Activated CD4-positive, CD25-positive, alpha-beta regulatory T cell (primary cell): ENCODE measurements at regions not wholly inside any gene's neighbourhood (a gene's known extent, or its start where the extent isn't known, plus 50 kb on each side); places are given as distances from the start of the nearest gene placed in this dataset.

ENCODE experiments used
- DNase-seq, 4 experiments: peaks; one replicate each; lab custom pipeline; 2025; lab: John Stamatoyannopoulos, UW

DNA sequence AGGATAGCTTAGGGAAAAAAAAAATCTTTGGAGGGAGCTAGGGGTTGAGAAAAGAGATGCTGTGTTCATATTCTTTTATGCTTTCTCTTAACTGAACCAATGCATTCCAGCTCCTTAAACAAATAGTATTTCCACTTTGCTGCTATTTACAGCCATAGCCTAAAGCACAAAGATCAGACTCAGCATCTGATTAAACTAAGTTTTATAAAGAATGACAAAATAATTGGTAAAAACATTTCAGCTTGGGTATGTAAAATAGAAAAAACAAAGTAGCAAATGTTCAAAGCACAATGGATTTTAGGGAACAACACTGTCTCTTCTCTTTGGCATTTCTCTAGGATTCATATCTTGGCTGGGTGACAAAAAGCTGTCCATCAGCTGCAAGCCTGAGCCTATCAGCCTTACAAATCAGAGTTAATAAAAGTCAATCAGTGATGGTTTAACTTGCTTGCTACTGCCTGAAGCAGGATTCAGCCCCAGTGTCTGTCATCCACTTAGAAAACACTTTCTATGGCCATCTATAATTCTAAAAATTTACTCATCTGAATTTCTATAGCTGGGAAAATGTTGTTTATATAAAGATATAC, 232.1 kb upstream of the CDIN1 start:
- DNase-seq, result no peak

DNA sequence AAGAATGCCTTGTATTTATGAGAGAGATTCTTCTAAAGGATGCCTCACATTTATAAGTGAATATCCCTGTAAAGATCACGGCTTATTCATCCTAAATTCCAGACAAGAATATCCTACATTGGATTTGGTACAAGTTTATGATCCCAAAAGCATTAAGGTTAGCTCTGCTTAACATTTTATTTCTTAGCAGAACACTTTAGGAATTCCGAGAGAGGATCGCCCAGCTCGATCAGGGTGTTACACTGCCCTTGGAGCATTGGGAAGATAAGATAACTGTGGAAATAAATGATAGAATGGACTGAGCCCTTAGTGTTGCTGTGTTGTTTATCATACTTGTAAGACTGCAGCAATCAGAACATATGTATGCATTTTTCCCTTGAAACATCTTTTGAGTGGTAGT, 223.0 kb upstream of the CDIN1 start:
- DNase-seq, result no peak

GRCh38 chr15:36356978-36357601, 222.3 kb upstream of the CDIN1 start:
- DNase-seq, result no peak

GRCh38 chr15:36358094-36358493, 221.3 kb upstream of the CDIN1 start:
- DNase-seq, result no peak

DNA sequence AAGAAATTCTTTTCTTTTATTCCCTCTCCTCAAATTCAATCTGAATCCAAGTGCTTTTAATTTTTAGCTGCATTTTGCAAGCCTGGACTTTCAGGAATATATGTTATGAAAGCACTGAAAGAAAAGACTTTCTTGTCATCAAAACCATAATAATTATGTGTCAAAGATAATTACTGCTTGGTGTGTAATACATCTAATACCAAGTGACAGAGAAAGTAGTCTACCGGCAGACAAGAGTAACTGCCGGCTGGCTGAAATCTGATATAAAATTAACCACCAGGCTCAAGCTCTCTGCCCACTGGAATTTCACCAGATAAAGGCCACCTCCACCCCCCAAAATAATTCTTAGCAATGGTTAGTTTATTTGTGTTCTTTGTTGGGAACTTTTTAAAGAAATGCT, 220.9 kb upstream of the CDIN1 start:
- no peak for DNase-seq

DNA sequence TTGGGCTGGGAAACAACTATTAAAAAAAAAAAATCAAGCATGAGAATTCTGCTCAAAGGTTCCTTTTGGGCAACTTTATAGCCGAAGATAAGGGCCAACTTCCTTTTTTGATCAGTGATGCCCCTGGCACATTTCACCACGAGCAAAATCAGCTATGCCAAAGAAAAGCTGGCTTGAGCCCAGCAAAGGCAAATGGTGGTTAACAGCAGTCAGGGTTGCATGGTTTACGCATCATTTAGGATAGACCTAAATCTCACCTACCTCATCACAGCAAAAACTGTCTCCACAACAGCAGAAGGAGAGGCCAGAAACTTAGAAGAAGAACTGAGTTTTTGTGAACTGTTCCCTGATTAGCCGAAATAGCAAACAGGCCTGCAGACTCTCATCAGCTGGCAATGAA, 220.1 kb upstream of the CDIN1 start:
- no peak for DNase-seq

DNA sequence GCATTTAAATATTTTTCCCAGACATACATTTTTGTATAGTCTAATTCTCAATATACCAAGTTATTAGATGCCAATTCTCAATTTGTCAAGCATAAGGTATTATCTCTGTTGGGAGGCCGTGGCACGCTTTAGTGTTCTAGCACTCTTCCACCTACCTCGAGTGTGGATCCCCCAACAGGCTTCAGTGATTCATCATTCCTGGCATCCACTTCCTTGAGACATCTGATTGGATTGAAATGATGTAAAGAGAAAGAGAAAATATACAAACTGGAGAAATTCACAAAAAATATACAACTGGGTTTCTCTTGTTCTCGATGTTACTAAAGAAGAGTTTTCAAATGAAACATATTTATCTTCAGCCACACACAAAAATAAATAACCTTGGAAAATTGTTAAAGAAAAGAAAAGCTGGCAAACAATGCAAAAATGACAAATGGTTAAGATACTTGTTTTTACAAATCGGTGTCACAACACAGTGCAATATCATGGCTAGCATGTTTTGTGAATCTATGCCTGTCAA, 218.0 kb upstream of the CDIN1 start:
- no peak for DNase-seq

DNA sequence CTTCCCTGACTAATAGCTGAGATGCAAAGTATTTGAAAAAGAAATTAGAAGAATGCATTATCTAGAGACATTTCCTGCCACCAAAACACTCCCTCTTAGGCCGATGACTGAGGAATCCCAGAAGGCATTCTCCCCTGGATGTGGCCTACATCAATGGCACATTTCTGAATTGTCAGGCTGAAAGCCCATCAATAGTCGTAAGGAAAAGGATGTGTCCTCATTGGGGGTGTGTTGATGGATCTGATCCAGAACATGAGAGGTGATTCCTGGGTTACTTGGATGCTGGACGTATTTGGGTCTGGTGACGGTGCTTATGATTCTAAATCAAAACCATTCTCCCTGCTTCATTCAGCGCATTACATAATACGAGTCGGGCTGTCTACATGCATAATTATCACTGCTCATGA, 216.9 kb upstream of the CDIN1 start:
- DNase-seq, result no peak

GRCh38 chr15:36363335-36363734, 216.1 kb upstream of the CDIN1 start:
- no peak for DNase-seq

DNA sequence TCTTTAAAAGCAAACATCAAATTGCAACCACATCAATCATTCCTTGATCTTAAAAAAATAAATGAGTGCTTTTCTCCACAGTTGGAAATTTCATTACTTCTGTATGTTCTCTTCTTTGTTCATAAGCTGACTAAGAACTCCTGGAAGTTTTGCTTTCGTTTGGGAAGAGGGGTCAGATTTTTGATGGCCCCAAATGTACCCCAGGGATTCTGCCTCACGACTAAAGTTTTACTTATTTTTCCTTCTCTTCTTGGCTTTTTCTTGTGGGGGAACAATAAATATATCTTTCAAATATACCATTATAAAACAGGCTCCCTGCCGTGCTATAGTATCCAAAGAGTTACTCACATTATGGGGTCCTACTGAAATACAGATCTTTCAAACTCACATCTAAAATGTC, 215.0 kb upstream of the CDIN1 start:
- DNase-seq, result no peak

GRCh38 chr15:36365963-36366362, 213.5 kb upstream of the CDIN1 start:
- no peak for DNase-seq

DNA sequence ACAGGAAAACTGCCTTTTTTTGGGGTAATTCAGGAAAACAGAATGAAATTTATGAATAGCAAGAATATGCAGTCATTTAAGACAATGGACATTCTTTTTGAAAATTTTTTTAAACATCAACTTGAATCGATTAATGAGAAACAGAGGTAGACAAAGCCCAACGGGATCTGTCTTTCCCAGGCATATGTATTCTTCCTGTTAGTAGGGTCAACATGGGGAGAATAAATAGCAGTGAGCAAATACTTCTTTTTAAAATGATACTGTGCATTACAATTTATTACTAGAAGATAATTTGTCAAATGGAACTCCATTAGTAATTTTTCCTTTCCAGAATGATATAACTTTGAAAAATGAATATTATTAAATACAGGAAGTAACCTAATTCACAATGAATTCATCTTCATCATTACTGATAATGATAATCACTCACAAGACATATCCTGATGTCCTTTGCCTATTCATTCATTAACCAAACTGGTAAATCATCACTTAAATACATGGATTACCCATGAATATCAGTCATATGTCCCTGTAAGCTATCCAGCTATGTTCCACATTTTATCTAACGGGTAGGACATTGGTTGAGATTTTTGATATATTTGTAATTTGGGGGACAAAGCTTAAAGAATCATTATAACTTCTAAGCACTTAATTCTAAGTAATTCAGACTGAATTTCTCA, 209.2 kb upstream of the CDIN1 start:
- no peak for DNase-seq

GRCh38 chr15:36370731-36371112, 208.7 kb upstream of the CDIN1 start:
- no peak for DNase-seq

DNA sequence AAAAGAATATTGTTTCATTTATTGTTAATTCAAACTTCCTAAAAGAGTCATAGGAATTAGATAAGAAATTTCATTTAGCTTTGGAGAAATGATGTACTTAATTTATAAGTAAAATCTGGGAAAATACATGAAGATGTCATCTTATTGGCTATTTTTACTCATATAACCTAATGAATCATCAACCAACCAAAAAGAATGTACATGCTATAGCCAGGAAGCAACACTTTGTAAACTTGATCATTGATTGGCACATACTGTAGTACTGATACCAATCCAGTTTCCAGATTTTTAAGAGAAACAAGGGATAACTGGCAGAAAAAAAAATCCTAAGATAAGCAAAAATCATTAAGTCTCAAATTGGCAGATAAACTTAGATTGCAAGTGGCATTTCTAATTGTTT, 207.9 kb upstream of the CDIN1 start:
- no peak for DNase-seq

- DNase-seq, result no peak
Observed at GRCh38 chr15:36372968-36373367, 206.5 kb upstream of the CDIN1 start.

GRCh38 chr15:36373550-36373949, 205.9 kb upstream of the CDIN1 start:
- no peak for DNase-seq

- DNase-seq, result no peak
Observed at GRCh38 chr15:36389107-36389506, 190.3 kb upstream of the CDIN1 start.

- no peak for DNase-seq
Observed at GRCh38 chr15:36390491-36390890, 188.9 kb upstream of the CDIN1 start.

DNA sequence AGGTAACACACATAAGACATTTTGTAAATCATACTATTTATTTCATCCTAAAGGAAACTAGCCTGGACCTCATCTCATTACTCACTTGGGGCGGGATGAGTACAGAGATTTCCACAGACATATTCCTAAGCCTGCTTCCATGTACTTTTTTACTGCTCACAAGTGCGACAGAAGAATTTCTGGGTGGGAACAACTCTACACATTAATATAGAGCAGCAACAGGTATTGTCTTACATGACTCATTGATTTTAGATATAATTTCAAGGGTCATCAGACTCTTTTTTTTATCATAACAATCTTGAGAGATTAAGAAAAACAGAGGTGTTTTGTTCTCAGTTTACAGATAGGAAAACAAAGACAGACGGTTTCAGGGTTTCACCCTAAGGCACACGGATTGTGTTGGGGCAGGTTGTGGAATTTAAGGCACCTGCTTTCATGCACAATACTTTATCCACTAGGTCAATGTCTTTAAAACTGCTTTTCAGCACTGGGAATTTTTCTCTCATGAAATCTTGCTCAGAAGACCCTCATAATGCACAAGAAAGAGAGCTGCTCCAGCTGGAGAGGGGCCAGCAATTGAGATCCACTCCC, 186.7 kb upstream of the CDIN1 start:
- DNase-seq, result no peak

DNA sequence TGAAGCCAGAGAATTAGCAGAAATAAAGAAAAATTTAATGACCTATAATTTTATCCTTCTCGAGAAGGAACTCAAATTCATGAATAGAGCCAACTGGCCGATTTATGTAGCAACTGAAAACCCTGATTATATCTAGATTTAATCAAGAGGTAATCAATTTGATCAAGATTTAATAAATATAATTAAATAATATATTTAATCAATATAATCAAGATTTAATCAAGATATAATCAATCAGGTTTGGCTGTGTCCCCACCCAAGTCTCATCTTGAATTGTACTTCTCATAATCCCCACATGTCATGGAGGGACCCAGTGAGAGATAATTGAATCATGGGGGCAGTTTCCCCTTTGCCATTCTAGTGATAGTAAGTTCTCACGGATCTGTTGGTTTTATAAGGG, 181.2 kb upstream of the CDIN1 start:
- DNase-seq, result no peak

GRCh38 chr15:36399276-36399675, 180.2 kb upstream of the CDIN1 start:
- no peak for DNase-seq

DNA sequence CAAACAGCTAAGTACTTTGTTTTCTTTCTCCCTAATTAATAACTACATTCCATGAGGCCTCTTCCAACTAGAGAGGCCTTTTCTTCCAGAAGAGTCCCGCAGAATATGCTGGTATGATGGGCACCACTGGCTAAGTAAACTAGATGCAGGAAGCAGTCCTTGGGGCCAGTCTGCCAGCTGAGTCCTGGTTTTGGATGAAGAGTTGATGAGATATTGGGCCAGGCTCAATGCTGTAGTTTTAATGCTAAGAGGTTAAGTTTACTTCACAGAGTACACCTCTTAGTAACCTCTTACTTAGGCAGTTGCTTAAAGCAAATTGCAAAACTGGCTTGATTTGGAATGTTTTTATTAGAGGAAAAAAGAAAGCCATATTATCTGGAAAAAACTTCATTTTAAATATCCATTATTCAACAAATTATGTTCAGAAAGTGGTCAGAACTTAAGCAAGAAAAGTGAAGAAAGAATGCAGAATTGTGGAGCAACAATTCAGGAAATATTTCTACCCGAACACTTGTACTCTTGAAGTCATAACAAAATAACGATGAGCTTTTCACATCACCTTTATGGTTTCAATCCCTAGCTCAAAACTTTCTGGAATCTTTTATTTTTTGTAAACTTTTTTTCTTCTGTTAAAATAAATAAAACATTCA, 178.4 kb upstream of the CDIN1 start:
- no peak for DNase-seq

DNA sequence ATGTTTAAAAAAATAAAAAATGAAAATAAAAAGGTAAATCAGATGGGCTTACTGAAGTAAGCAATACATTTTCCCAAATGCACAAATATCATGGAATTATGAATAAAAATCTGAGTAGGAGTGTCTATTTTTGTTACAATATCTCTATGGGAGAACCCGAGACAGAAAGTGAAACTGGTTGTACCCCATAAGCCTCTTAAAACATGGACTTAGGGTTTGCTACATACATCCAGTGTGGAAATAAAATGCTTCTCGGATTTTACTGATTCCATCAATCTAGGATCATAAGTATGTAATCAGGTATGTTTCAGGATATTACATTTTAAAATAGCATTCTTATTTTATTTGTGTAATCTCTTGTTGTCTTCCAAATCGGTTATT, 177.8 kb upstream of the CDIN1 start:
- no peak for DNase-seq
